Suprapubic skin (tissue), 3 donors: ENCODE measurements at regions not wholly inside any gene's neighbourhood (a gene's known extent, or its start where the extent isn't known, plus 50 kb on each side); places are given as distances from the start of the nearest gene placed in this dataset.

Source experiments
- CTCF ChIP-seq, 2 donors: fragments of 200-600 bp in 1 of 2; fragments of 450-650 bp in 1 of 2; sonication (generic) in 1 of 2; IDR thresholded peaks; one replicate each; pipeline ENCODE4 v1.5.1; 2016 to 2019; ENCODE audit warnings: antibody characterized with exemption in 2 of 2, mild to moderate bottlenecking in 1 of 2, moderate library complexity in 1 of 2
- EP300 ChIP-seq: sonication (generic); formaldehyde crosslinking; IDR thresholded peaks from one replicate; pipeline ENCODE4 v1.6.1; 2017; ENCODE audit warnings: antibody characterized with exemption

- TF ChIP-seq EP300 (no peak), CTCF (IDR thresholded peaks at IDR 0.05) (no peak)
These were observed 326.3 kb downstream of the RAPGEF2 start for GRCh38 chr4:159428975-159429692.
